HG02588 (cell line): ENCODE measurements at regions not wholly inside any gene's neighbourhood (a gene's known extent, or its start where the extent isn't known, plus 50 kb on each side); places are given as distances from the start of the nearest gene placed in this dataset.
"Not testable (repeated sequence)": the region's sequence is repeated elsewhere in the genome, so short reads cannot be mapped to it uniquely, and the experiment has no call there.

Experiments
- ATAC-seq: cut with Tn5 transposase; IDR thresholded peaks from one replicate; pipeline ENCODE4 v1.9.1; 2021; ENCODE audit warnings: mild to moderate bottlenecking, moderate library complexity; ENCODE audit not compliant: unreplicated experiment

DNA sequence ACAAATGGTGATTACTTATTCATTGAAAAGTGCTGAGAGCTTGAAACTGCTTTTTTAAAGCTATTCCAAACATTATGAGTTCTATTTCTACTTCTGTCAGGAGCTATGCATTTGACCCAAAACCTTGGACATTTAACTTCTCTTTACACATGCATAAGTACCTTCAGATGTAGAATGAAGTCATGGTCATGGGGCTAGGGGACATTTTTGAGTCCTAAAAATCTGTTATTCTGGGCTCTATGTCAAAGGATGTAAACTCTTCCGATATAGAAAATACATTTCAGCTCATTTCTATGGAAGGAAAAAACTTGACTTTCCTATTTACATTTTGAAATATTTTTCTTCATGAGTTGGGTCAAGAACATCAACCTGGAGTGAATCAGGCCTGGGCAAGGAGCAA is 179.5 kb upstream of the CXCL12 start:
- no peak for ATAC-seq

DNA sequence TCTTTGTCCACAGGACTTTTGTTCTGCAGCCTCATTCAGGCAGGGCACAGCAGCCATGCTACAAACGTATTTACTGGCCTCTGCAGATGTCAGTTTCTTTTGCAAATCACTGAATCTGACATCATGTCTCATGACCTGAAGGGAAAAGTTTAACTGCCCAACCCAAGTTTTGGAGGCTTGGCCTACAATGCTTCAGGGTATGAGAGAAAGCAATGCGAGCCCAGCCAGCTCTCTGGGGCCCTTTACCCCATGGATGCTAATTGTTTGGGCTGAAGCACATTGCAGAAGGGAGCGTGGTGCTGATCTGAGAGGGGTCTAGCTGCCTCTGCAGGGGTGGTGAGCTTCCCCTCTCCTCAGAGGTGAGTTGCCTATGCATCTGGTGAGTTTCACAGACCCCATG is 179.9 kb upstream of the CXCL12 start:
- no peak for ATAC-seq

DNA sequence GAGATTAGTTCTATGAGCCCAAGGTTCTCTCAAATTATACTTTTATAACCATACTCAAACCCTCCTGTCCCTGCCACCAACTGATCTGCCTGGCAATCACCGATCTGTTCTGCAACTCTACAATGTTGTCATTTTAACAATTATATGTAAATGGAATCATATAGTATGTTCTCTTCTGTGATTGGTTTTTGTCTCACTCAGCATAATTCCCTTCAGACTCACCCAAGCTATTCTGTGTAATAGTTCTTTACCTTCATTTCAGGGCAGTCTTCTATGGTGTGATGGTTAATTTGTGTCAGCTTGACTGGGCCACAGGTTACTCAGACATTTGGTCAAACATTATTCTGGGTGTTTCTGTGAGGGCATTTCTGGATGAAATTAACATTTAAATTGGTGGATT is 181.9 kb upstream of the CXCL12 start:
- ATAC-seq = no peak

DNA sequence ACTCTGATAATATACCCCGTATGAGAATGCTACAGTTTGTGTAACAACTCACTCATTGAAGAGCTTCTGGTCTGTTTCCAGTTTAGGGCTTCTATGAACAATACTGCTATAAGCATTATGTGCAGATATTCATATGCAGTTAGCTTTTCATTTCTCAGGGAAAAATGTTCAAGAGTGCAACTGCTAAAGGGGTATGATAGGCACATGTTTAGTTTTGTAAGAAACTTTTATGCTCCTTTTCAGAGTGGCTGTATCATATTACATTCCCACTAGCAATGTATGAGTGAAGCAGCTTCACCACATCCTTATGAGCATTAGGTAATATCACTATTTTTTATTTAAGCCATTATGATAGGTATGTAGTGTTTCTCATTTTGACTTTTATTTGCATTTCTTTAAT is 182.6 kb upstream of the CXCL12 start:
- ATAC-seq = no peak

DNA sequence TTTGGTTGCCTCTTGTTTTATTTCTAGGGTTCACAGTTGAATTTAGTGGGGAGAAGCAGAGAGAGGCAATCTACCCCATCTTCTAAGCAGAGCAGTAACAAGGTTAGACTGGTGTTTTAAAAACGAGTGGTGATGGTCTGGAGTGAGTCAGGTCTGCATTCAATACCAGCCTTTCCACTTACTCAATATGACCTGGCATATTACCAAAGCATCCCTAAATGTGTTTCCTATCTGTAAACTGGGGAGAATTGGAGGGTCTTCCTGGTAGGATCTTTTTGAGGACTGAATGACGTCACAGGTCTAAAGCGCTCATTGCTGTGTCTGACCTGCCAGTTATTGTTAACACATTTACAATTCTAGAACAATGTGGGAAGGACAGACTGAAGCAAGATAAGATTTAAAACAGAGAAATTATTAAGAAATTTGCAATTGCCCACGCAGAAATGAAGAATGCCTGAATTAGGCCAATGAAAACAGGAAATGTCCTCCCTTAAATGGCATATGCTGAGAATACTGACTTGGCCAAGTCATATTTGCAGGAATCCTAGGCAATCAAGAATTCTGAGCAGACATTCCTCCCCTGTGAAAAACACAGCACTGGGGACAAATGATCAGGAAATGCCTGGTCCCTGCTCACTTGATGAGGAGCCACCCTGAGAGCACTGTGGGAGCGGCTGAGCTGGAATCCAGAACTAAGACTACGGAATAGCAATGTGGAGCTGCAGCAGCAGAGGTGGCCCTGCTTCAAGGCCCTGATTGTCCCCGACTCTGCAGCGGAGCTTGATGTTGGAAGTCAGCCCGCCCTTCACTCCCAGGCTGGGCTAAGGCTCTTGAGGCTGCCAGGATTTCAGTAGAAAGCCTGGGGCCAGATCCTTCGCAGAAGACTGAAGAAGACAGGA is 184.5 kb upstream of the CXCL12 start:
- ATAC-seq = no peak

DNA sequence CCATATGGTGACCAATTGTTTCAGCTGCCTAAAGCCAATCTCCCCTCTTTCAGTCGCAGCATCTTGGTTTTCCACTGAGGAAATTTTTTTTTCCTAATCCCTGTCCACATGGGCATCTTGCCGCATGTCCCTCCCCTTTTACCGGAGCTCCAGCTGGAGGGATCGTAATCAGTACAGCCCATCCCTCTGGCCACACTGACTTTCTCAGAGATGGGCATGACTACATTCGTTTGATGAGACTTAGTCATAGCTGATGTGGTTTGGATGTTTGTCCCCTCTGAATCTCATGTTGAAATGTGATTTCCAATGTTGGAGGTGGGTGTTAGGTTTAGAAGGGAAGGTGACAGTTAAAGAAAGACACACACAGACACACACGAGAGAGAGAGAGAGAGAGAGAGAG is 186.8 kb upstream of the CXCL12 start:
- ATAC-seq = no peak

DNA sequence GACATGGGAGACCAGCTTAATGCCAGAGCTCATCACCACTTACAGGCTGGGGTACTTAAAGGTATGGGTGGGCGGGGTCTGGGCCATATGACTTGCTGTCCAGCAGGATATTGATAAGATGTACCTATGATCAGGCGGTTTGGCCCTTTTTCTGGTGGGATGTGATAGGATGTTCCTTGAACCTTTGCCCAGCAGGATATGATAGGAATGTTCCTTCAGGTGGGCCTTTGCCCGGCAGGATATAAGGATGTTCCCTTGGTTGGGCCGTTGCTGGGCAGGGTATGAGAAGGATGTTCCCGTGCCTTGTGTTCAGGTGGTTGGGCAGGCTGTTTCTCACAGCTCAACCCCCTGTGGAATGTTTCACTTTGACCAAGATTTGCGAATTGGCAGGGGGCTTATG is 187.2 kb upstream of the CXCL12 start:
- ATAC-seq = no peak

DNA sequence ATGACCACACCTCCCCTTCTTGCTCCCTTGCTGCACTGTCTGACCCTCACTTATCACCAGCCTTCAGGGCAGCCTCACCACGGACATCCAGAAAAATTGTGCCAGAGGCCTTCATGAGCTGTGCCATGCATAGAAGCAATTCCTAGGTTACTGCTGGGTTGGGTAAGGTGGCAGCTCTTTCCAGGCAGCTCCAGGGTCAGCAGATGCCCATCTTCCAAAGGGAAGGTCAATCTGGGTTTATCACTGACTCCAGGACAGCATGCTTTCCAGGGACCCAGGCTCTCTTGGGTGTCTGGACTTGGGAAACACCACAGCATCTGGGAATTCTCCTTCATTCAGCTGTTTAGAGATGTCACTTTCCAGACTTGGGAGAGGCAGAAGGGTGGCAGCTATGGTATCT is 188.9 kb upstream of the CXCL12 start:
- no peak for ATAC-seq

DNA sequence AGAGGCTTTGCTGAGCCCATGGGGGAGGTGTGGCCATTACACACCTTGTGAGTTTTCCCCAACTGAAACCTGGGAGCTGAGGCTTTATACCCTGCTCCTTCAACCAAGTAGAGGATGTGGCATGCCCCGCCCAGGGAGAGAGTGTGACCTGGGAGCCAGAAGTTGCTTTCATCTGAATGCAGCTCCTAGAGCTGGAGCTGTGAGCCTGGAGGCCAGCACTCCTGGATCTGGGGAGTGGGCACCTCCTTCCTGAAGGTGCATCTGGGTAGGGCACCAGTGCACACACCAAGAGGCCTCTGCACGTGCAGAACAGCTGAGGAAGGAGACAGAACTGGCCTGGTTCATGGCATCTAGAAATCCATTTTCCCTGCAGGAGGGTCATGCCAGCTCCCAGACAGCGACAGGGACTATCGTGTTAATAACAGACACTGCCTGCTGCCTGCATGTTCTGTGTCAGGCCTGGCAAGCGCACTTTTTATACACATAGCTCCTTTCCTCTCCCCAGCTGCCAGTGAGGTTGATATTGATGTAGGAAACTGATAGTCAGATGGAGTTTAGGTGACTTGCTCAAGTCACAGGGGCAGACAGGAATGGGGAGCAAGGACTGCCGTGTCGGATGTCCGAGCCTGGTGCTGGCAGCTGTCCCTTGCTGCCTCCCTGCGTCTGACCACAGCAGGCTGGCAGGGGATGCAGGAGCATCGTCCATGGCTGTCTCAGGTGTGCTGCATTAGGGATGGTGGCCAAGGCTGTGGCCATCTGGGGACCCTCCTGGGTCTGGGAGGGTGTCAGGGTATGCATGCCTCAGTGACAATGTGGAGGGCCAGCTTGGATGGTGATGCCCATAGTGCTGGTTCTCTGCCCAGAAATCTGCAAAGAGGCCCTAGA is 189.9 kb upstream of the CXCL12 start:
- ATAC-seq = no peak

DNA sequence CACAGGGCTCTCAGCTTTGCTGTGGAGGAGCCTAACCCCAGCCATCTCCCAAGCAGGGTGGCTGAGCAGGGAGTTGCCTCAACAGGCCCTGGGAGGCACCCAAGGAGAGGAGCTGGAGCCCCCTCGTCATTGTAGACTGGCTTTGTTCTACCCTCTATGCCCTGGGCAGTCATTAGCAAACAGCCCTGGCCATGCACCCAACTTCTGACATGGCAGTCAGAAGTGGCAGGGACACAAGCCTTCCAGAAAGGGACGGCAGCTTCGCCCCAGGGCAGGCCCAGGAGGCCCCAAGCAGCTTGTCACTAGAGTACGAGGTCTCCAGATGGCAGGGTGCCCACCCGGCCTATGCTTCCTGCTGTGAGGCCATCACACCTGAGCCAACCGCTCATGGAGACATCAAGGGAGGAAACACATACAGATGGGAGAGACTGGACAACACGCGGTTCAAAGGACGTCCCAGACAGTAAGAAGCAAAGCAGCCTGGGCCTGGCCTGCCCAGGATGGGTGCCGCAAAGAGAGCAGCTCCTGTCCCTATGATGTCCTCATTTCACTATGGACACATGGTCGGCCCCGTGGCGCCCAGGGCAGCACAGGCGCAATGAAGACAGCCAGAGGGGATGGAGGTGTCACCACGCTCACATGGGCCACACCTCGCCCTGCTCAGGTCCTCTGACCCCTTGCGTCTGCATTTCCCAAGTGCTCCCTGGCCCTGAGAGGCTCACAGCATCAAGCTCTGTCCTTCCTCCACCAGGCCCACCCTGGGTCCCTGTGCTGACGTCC is 190.9 kb upstream of the CXCL12 start:
- no peak for ATAC-seq

DNA sequence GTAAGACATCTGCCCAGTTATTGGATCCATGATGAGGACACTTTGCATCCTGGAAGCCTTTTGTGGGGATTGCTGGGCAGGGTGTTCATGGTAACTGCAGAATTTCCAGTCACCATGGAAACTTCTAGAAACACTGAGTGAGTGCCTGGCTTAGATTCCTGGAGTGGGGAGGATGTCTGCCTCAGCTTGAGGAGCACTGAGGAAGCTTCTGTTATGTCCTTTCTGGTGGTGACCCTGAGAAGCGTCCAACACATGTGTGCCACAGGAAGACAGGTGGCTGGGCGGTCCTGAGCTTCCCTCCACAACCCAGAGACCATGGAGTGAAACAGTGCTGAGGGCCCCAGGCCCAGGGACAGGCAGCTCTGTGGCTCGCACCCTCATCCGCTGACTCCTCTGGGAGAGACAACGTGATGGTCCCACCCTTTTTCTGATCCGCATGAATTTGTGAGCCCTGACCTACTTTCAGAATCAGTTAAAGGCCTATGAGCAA is 191.8 kb upstream of the CXCL12 start:
- no peak for ATAC-seq

DNA sequence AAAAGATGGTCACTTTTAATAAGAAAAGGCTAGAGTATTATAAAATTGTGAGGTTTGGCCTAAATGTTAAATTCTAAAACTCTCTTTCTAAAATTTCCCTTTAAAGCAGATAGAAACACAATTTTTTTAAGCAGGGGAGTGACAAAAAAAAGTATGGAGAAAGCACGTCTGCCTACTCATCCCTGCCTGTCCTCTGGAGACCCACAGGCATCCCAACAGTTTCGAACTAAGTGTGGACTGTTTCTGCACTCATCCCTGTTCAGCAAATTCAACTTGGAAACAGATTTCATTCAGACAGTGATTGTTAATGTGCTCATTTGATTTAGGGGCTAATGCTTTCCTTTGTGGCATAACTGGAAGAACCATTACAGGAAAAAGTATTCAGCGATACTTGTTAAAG is 192.6 kb upstream of the CXCL12 start:
- ATAC-seq = no peak

DNA sequence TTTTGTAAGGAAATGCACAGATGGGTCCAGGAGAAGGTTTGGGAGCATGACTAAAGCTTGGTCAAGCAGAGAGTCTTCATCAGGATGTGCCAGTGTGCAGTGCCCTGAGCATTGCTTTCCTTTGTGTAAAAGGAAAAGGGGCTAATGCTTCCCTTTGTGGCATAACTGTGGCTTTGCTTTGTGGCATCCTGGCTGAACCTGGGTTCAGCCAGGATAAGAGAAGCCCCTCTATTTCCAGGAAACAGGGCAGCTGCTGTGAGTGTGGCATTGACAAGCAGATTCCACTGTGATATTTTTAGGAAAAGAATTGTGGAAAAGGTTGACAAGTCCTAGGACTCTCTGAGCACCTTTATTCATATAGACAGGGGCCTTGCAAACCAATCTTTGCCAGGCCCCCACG is 193.4 kb upstream of the CXCL12 start:
- ATAC-seq = no peak

DNA sequence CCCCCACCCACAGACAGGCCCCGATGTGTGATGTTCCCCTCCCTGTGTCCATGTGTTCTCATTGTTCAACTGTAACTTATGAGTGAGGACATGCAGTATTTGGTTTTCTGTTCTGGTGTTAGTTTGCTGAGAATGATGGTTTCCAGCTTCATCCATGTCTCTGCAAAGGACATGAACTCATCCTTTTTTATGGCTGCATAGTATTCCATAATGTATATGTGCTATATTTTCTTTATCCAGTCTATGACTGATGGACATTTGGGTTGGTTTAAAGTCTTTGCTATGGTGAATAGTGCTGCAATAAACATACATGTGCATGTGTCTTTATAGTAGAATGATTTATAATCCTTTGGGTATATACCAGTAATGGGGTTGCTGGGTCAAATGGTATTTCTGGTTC is 194.1 kb upstream of the CXCL12 start:
- not testable (repeated sequence) for ATAC-seq

DNA sequence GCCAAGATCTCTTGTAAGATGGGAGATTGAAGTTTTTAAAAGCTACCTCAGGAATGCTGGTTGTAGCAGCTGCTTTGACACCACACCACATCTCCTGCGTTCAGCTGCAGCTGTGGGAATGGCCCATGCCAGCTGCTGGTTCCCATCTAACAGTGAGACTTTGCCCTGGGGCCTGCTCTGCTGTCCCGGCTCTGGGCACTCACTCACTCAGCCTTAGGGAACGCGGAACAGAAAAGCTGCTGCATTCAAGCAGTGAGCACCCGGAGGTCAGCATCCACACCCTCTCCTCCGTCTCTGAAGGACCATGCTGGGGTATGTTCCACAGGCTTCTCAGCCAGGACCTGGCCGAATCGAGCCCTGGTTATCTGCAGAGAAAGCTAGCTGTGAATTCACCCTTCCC is 197.1 kb upstream of the CXCL12 start:
- no peak for ATAC-seq

DNA sequence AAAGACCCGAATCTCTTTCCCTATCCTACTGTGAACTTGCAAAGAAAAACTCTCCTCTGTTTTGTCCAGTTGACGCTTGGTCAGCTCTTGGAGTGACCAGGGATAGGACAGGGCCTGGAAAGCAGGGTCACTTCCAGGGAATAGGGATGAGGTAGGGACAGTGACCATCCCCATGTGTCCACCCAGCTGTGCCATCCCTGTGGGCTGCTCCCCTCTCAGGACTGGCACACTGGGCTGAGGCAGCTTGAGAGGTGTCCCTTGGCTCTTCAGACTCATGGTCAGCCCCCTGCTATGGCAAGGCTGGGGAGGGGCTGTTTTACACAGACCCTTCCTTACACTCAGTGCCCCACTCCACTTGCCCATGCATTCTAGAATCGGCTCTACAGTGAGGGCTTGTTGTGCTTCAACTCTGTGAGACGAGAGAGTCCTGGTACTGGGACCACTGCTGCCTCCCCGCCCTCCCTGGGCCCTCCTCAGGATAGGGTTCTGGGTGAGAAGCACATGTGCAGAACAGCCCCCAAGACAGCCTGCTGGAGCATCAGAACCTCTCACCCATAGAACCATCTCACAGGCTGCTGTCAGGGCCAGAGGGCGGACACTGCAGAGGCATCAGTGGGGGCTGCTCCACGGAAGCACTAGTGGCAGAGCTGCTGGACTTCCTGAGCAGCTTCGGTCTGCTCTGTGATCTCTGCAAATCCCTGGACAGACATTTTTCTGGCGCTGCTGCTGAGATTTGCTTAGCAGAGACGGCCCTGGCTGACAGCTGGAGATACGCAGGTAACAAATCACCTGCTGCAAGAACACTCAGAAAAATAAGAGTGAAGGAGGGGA is 202.8 kb upstream of the CXCL12 start:
- ATAC-seq = no peak

DNA sequence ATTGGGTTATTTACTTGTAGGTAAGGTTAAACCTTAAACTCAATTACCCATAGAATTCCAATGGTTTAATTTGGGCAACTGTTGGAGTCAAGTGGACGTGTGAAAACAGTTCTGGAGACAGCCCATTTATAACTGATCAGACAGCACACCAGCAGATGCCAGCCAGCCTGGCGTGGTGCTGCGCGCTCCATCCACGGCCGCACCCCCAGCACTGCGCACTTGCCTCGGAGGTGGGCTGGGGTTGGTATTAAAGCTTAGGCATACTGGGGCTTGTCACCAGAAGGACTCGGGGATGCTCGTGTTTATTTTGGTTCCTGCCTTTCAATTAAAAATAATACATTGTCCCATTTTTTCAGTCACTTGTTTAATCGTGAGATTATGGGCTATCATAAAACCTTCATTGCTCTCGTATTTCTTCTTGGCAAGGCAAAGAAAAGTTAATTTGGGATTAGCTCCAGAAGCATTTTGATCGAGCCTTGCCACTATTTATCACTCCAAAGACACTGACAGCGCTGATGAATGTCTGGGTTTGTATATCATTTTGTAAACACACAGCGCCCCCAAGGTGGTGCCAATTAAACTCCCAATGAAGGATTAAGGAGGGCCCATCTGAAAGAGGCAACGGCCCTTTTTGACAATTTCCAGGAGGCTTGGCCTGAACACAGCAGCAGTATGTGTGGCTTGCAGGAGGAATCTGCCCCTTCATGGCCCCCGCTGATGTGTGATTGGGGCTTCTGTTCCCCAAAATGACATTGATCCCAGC is 204.5 kb upstream of the CXCL12 start:
- ATAC-seq = no peak

DNA sequence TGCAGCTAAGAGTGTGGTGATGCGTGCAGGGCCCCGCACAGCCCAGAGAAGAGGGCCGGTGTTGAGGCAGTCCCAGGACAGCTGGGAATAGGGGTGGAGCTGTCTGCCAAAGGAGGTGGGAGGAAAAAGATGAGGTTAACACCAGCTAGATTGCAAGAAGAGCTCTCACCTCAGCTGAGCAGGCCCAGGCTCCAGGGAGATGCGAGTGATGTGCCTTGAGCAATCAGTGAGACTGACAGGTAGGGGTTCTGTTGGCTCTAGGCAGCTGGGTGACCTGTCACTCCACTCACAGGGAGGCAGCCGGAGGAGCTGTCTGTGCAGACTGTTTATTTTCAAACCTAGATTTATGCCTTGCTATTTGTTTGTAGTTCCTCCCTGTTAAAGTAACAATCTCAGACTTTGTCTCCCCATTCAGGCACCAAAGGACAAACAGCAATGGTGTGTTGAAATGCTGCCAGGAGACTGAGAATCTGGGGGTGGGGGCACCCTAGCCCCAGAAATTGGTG is 205.1 kb upstream of the CXCL12 start:
- ATAC-seq = no peak

DNA sequence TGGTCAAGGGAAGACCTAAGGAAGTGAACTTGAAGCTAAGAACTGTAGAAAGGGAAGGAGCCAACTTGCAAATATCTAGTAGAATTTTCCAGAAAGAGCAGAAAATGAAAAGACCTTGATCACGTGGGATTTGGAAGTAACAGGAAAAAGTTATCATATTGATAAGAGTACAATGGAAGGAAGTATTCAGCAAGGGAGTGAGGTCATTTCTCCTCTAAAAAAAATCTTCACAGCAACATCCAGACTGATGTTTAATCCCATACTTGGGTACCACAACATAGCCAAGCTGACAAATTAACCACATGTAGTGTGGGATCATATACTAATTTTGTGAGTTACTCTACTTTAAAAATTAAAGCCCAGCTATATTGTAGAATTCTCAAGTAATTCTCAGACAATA is 207.0 kb upstream of the CXCL12 start:
- ATAC-seq = no peak
